SIG-M5 (cell line): ENCODE measurements at regions not wholly inside any gene's neighbourhood (a gene's known extent, or its start where the extent isn't known, plus 50 kb on each side); places are given as distances from the start of the nearest gene placed in this dataset.

Experiments used
- DNase-seq: peaks from one replicate; lab custom pipeline; 2025; lab: John Stamatoyannopoulos, UW

DNA sequence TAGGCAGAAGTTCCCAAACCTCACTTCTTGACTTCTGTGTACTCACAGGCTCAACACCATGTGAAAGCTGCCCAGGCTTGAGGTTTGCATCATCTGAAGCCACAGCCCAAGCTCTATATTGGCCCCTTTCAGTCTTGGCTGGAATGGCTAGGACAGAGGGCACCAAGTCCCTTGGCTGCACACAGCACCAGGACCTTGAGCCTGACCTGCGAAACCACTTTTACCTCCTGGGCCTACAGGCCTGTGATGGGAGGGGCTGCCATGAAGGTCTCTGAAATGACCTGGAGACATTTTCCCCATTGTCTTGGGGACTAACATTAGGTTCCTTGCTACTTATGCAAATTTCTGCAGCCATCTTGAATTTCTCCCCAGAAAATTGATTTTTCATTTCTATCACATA, 288.3 kb upstream of the ZC3H12C start:
- DNase-seq = no peak

DNA sequence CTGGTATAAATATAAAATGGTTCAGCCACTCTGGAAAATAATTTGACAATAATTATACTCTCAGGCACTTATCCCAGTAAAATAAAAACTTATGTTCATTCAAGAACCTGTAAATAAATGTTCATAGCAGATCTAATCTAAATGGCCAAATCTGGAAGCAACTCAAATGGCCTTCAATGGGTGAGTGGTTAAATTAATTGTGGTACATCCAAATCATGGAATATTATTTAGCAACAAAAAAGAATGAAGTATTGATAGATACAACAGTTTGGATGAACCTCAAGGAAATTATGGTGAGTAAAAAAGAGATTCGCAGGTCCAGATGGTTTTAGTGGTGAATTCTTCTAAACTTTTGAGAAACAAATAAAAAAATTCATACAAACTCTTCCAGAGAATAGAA, 287.0 kb upstream of the ZC3H12C start:
- no peak for DNase-seq

DNA sequence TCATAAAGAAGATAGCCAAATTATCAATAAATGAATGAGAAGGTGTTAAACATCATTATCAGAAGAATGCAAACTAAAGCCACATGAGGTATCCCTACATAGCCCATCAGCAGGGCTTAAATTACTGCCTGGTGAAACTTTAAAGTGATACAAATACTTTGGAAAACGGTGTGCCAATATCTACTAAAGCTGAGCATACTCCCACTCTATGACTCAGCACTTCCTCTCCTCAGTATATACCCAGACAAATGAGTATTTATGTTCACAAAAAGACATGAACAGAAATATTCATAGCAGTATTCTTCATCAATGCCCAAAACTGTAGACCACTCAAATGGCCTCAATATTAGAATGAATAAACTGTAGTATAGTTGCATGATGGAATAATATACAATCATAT, 284.6 kb upstream of the ZC3H12C start:
- DNase-seq = no peak

DNA sequence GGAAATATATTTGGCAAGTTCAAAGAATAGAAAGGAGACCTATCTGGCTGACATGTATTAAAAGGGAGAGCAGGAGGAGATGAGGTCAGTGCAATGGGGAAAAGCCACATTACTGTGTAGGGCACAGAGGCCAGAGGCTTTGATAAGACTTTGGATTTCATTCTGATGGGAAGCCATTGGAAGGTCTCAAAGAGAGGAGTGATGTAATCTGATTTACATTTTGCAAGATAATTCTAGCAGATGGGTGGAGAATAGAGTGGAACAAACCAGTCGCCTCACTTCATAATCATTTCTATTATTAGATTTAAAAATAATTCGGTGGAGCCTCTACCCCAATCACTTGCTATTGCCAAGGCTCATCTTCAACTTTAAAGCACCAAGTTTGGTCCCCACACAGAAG, 278.4 kb upstream of the ZC3H12C start:
- no peak for DNase-seq

DNA sequence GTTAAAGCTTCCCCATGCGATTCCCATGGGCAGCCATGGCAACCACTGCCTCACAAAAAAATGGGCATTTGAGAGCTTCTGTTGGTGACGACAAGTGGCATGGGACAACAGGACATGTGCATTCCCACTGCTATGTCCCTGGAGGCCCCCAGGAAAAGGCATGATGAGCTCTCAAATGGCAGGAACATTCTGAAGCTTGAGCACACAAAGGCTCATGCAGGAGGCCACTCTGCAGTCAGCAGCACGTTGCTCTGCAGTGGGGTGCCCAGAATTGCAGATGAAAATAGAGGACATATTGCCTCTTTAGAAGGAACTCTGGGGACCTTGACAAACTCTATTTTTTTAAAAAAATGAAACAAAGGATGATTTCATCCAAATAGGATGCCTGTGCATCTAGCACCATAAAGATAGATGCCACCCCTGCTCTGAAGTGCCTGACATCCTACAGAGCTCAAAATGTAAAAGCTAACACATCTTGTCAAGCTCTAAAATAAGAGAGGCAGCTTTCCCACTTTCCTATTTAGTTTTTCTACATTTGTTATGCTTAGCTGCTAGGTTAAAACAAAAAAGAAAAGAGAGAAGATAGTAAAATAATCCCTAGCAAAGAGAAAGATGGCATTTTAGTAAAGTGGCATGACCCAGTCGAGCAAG, 277.6 kb upstream of the ZC3H12C start:
- DNase-seq = no peak

DNA sequence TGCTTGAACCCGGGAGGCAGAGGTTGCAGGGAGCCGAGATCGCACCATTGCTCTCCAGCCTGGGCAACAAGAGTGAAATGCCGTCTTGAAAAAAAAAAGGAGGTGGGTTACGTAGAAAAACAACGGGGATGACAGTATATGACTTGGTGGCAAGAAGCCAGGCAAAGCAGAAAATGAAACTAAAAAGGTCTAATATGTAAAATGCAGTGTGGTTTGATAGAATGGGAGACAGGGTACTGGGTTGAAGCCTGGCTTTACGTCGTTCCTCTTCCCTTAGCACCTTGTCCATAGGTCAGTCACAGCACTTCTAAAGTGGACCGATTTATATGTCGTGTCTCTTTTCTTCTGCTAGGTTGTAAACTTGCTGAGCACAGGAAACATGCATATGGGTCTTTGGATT, 274.9 kb upstream of the ZC3H12C start:
- no peak for DNase-seq

DNA sequence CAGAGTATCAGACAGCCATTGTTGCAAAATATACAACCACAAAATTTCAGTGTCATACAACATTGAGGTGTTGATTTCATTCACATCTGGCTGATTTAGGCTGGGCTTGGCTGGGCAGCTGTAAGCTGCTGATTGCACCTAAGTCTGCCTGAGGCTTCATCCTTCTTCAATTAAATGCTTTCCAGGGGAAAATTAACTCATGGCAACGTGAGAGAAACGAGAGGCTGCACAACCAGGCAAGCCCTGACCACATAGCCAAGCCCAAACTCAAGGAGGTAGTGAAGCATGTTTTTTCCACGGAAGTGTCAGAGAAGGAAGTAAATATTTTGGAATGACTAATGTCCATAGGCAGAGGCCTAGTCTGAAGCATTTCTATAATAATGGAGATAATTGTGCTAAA, 273.8 kb upstream of the ZC3H12C start:
- DNase-seq = no peak

DNA sequence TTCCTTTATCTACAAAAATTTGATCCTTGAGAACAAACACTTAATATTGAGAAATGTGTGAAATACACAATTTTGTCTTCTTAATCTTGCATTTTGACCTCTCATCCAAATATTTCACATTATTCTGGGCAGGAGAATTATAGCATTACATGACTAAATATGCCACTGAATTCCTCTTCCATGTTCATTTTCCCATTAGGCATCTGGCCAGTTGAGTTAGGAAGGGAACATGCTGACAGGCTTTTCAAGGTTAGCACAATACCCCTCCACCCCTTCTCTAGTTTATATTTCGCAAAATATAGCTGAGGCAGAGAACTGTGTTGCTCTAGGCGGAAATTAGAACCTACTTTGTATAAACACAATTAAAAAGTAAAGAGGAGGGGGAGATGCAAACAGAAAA, 271.7 kb upstream of the ZC3H12C start:
- DNase-seq = no peak

DNA sequence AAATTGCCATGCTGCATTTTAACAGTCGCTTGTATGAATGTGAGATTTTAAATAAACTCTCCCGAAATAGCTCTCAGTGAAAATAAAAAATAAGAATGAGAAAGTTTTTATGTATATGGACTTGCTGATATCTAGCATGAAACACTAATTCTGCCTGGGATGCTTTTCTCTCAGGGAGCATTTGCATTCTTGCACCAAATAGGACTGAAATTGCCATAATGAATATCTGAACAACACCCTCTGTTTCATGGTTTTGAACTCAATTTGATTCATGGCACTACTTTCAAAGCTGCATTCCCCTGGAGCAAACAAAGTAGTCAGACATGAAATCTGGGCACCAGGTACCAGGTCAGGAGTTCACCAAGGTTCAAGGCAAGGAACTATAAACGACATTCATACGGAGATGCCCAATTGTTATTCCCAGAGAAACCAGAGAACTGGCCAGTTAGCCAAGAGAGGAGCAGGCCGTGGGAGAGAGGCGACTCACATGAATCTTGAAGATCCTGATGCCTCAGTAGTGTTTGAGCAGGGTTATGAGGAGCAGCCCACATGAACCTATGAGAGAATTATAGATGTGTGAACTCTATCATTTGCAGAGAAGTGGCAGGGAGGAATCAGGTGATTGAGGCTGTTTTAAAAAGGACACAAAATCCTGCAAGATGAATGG, 270.6 kb upstream of the ZC3H12C start:
- DNase-seq = no peak

DNA sequence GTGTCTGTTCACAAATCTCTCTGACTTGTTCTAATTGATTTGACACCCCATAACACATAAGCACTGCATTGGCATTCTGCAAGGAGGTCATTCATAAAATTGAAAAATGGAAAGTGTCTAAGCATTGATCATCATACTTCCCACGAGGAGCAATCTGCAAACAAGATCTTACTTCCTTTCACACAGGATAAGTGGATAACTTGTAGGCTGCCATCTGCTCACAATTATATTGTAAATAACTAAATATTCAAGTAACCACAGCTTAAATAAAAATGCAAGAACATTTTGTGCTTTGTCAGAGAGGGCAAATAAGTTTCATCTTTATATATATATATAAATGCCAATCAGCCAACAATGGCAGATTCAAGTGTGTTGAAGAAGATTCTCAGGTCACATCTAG, 264.8 kb upstream of the ZC3H12C start:
- no peak for DNase-seq

DNA sequence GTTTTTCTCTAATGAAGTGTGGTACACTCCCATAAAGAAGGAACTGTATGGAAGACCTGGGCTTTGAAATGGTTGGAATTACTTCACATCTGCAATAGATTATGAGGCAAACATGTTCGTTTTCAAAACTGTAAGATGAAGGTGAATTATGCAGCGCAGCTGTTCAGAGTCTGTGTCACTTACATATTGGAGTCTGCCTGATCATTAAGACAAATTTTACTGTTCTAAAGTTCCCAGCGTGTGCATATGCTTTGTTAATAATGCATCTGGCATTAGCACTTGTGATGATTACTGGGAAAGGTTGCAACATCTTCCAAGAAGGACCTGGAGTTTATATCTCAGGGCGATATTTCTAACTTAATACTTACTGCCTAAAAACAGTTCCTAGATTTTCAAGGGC, 255.2 kb upstream of the ZC3H12C start:
- DNase-seq = no peak

DNA sequence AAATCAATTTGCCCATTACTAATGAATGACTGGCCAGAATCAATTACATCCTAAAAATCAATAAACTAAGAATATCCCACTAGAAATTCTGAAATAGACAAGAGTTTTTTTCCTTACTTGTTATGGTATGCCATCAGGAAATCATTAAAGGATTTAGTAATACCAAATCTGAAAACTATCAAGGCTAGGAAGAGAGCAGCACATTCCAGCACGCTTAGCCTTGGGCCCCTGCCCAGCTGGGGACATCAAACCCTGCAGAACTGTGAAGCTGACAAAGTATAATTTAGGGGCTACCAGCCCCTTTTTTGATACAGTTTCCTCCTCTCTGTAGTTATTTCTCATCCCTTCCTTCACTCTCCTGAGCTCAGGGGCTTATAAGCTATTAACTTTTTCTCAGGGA, 247.8 kb upstream of the ZC3H12C start:
- DNase-seq = no peak

DNA sequence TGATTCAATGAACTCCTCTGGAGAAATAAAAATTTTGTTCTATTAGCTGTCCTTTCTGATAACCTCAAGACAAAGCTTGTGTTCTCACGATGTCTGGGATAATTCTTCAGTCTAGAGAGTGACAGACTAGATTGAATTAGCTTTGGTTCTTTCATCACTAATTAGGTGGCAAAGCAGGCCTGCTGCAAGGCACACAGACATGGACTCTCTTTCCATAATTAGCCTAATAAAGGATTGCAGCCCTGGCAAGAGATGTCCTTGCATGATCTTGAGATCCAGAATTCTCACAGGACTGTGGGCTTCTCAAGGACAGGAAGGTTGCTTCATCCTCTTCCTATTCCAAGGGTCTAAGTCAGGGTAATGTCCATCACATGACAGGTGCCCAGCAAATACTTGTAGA, 245.6 kb upstream of the ZC3H12C start:
- DNase-seq = no peak

DNA sequence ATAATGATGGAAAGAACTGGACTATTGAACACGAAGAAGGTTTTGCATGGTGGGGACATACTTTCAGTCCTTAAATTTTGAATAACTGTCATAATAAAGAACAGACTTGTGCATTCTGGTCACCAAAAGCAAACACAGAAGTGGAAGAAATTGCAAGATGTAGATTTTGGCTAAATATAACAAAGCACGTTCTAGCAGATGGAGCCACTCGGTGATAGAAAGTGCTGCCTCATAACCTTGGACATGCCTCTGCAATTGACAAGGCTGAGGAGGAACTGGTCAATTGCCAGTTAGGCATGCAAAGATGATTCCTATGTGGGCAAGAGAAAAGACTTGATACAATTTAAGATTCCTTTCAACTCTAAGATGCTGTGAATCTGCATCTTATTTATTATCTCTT, 244.1 kb upstream of the ZC3H12C start:
- DNase-seq = no peak

DNA sequence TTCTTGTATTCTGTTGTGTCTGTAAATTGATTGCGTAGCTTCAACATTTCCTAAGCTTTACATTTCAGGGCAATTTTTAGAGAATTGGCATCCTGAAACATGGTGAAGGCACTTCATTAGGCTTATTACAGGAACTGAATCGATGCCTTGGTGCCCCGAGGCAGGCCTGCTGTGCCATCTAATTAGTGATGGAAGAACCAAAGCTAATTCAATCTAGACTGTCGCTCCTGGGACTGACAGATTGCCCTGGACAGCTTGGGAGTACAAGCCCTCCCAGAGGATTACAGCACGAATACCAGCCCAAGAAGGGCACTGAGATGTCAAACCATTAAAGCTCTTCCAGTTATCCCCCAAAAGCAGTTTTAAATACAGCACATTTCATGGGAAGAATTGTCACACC, 243.2 kb upstream of the ZC3H12C start:
- DNase-seq = no peak

DNA sequence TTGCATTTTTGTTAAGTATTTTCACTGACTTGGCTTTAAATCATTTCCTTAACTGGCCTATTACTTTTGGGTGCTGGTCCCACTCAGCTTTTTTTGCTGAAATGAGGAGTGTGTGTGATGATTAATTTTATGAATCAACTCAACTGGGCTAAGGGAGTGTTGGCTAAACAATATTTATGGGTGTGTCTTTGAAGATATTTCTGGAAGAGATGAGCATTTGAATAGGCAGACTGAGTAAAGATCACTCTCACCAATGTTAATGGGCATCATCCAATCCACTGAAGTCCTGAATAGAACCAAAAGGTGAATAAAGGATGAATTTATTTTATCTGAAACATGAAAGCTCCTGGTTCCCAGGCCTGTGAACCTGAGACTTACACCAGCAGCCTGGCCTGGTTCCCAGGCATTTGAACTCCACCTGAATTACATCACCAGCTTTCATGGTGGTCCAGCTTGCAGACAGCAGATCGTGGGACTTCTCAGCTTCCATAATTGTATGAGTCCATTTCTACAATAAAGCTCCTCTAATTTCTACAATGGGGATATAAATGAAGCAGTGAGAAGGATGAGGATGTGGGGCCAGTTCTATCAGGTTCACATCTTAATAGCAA, 241.3 kb upstream of the ZC3H12C start:
- no peak for DNase-seq

DNA sequence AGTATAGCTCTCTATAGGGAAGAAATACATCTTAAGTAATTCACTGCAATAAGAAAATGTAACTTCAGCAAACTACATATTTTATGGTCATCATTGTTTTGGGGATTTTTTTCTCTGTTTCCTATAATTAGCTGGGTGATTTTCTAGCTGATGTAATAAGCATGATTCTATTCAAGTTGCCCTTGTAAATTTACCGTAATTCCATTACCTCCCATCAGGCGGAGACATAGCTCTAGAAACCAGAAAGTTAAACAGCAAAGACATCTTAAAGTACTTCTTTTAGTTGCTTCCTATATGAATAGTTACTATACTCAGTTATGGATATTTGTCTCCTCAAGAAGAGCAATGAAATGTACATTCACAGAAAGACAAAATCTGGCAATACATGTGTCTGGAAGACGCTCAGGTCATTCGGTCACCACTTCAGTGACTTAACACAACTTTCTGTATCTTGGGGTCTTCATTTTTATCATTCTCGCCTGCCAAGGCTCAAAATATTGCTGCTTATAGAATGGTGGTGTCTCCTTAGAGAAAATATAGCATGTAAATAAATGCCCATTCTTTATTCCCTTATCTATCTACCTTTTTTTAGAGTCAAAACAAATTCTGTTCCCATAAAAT, 239.9 kb upstream of the ZC3H12C start:
- no peak for DNase-seq

DNA sequence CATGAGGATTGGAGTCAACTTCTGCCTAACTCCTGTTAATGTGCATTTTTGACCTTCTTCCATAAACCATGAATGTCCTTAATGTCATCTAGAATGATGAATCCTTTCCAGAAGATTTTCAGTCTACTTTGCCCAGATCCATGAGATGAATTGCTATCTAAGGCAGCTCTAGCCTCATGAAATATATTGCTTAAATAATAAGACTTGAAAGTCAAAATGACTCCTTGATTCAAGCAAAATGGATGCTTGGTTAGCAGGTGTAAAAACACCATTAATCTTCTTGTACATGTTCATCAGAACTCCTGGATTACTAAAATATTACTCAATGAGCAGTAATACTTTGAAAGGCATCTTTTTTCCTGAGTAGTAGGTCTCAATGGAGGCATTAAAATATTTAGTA, 238.5 kb upstream of the ZC3H12C start:
- DNase-seq = no peak

DNA sequence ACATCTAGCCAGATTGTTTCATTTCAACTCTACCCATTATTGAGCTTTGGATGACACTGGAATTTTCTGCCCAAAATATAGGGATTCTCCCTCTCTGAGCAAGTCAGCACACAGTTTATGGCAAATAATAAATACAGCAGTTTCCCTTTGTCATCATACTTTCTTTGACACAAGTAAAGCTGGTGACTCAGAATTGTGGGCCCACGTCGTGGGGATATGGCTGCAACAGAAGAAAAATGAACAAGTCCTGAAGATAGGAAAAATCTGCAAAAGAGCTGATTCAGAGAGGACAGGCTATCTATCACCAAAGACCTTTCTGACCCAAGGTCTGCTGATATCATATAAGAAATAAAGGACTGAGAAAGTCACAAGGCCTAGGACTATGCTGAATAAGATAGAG, 236.3 kb upstream of the ZC3H12C start:
- no peak for DNase-seq

DNA sequence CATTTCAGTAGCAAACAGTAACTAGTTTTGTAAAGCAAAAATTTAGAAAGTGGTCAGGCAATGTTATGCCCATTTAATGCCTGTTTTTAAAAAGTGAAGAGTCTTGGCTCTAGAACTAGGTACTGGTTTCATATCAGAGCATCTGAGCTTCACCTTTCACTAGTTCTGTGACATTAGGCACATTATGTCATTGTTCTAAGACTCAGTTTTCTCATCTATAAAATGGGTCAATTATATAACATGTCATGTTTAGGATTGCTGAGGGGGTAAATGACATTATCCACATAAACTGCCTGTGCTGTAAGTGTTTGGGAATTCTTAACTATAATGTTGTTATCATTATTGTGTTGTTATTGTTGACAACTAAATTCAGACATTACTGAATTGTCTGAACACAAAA, 235.6 kb upstream of the ZC3H12C start:
- DNase-seq = no peak

DNA sequence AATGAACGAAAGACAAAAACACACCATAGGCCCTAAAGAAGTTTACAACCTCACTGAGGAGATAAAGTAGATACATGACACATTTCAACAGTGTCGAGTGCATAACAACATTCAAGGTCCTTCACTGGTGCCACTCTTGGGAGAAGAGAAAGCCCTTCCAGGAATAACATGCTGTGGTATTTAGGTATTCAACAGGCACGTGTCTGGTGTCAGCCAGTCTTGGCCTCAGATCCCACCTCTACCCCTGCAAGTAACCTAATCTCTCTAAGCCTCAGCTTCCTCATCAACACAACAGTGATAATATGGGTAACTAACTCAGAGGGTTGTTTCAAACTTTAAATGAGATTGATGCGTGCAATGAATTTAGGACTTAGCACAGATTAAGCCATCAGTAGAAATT, 235.0 kb upstream of the ZC3H12C start:
- no peak for DNase-seq

DNA sequence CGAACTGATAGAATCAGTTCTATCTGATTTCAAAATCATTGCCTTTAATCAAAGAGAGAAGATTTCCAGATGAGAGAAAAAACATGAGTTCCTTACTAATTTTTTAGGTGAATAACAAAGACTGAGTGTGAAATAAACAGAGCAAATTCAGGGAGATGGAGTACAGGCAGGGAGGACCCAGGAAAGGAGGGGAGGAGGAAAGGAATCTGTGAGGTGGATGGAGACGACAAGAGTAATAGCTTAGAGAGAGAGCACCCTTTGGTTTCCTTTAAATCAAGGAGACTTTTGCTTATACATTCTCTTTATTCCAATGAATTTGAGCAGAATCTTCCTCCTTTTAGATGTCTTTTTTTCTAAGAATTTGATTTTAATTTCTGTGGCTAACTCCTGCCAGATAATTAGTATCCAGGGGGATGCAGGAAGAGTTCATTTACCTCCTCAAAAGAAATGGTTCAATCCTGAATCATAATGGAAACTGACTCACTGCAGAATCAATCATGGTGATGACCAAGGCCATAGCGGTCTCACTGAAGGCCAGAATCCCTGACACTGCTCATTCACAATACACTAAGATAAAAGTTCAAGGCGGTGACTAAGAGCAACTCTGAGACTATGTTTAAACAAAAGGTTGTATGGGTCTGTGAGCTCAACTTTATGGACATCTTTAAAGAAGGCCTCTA, 234.0 kb upstream of the ZC3H12C start:
- no peak for DNase-seq

DNA sequence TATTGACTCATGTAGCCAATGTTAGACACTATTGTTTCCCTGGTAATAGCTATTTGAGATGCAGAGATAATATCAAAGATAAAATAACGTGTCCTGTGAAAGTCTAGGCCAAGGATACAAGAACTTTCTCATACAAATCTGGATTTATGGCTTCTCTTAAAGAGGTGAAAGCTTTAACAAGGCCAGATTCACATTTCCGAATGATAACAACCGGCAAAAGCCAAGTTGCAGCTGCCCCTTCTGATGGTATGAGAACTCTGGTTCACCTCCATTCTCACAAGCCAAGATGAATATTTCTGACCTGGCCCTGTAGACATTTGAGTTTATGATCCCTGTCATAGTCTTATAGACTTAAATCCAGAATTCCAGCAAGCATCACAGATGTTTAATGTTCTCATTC, 230.4 kb upstream of the ZC3H12C start:
- no peak for DNase-seq
